ENCODE measurements at regions not wholly inside any gene's neighbourhood (a gene's known extent, or its start where the extent isn't known, plus 50 kb on each side); places are given as distances from the start of the nearest gene placed in this dataset.

DNA sequence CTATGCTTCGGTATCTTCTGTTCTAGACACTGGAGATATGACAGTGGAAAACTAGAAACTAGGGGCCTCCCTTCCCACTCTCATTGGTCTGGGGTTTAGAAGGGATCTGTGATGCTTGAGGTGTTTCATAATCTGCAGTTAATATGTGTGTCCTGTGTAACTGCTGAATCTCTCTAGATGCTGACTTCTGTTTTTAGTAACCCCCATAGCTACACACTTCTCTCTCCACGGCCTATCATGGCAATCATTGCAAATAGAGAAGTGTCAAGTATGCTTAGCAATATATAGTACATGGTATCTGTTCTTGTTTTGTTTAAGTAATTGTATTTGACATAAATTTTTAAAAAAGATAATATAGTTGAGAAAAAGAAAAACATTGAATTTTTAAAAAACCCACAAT is 394.6 kb upstream of the MMS22L start:
- Histone ChIP-seq H3K9me3 (ENCODE audit: control insufficient read depth, low read length) (no peaks in the 10 kb centered on the region), H3K4me3 (ENCODE audit: low read length) (no peak overlapping the region), H3K36me3 (ENCODE audit: control insufficient read depth, insufficient read depth, low read length) (no peaks in the 10 kb centered on the region), H3K27me3 (ENCODE audit: control insufficient read depth, insufficient read depth, low read length, poor library complexity, severe bottlenecking) (no peaks in the 10 kb centered on the region), H3K4me1 (ENCODE audit: control insufficient read depth, insufficient read depth, low read length) (no peaks in the 10 kb centered on the region), H3K9ac (ENCODE audit: extremely low read depth, low read length, poor library complexity, severe bottlenecking) (no peak overlapping the region), H3K27ac (ENCODE audit: low read depth, low read length) (no peak overlapping the region)
- Mint-ChIP-seq H3K9me3 (no peaks in the 10 kb centered on the region), H3K4me3 (no peak overlapping the region), H3K36me3 (ENCODE audit: low read depth) (no peaks in the 10 kb centered on the region), H3K27me3 (ENCODE audit: insufficient read depth) (peaks cover 2% of the 10 kb centered on the region), H3K27ac (no peak overlapping the region), H3K4me1 (no peaks in the 10 kb centered on the region)
- TF ChIP-seq, protein P1, sequence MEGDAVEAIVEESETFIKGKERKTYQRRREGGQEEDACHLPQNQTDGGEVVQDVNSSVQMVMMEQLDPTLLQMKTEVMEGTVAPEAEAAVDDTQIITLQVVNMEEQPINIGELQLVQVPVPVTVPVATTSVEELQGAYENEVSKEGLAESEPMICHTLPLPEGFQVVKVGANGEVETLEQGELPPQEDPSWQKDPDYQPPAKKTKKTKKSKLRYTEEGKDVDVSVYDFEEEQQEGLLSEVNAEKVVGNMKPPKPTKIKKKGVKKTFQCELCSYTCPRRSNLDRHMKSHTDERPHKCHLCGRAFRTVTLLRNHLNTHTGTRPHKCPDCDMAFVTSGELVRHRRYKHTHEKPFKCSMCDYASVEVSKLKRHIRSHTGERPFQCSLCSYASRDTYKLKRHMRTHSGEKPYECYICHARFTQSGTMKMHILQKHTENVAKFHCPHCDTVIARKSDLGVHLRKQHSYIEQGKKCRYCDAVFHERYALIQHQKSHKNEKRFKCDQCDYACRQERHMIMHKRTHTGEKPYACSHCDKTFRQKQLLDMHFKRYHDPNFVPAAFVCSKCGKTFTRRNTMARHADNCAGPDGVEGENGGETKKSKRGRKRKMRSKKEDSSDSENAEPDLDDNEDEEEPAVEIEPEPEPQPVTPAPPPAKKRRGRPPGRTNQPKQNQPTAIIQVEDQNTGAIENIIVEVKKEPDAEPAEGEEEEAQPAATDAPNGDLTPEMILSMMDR (conservative IDR thresholded peaks at IDR 0.05) = no peak
- WGBS, 2 experiments (ENCODE audit: insufficient coverage in 1 of 2, insufficient read length in 1 of 2) = 88% methylated on average over 2 of the region's 2 CpGs; no CpG with 5 or more reads in 1 of the 2 experiments
- no peak for DNase-seq

DNA sequence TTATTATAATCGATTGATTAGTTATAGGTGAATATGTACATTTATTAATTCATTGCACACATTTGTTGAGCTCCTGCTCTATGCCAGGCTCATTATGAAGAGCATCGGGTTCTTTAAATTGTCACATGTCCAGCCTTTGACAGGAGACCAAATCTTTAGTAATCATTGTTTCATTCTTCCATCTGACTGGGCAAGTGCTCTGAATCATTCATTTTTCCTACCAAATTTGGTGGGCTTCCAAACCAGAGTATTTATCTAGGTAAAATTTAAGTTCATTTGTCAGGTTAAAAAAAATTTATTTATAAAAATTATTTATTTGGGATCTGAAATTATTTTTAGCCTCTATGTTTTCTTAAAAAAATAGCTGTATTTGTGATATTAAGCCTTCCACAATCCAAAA is 404.9 kb upstream of the MMS22L start:
- TF ChIP-seq, protein P1 (conservative IDR thresholded peaks at IDR 0.05) = no peak
- 88 to 99% methylated on average over 1 to 2 of the region's 2 CpGs for WGBS, 2 experiments (ENCODE audit: insufficient coverage in 1 of 2, insufficient read length in 1 of 2)
- no peaks in the 10 kb centered on the region for H3K4me1 ChIP-seq (ENCODE audit: control insufficient read depth, insufficient read depth, low read length)
- H3K27ac ChIP-seq (ENCODE audit: low read depth, low read length) = no peak overlapping the region
- no peaks in the 10 kb centered on the region for H3K36me3 Mint-ChIP-seq (ENCODE audit: low read depth)
- no peaks in the 10 kb centered on the region for H3K36me3 ChIP-seq (ENCODE audit: control insufficient read depth, insufficient read depth, low read length)
- H3K9me3 ChIP-seq (ENCODE audit: control insufficient read depth, low read length) = no peaks in the 10 kb centered on the region
- DNase-seq = no peak
- H3K27me3 Mint-ChIP-seq (ENCODE audit: insufficient read depth) = no peaks in the 10 kb centered on the region
- no peaks in the 10 kb centered on the region for H3K27me3 ChIP-seq (ENCODE audit: control insufficient read depth, insufficient read depth, low read length, poor library complexity, severe bottlenecking)
- H3K27ac Mint-ChIP-seq = no peak overlapping the region
- no peak overlapping the region for H3K4me3 Mint-ChIP-seq
- no peak overlapping the region for H3K4me3 ChIP-seq (ENCODE audit: low read length)
- no peaks in the 10 kb centered on the region for H3K4me1 Mint-ChIP-seq
- no peak overlapping the region for H3K9ac ChIP-seq (ENCODE audit: extremely low read depth, low read length, poor library complexity, severe bottlenecking)
- H3K9me3 Mint-ChIP-seq = no peaks in the 10 kb centered on the region

DNA sequence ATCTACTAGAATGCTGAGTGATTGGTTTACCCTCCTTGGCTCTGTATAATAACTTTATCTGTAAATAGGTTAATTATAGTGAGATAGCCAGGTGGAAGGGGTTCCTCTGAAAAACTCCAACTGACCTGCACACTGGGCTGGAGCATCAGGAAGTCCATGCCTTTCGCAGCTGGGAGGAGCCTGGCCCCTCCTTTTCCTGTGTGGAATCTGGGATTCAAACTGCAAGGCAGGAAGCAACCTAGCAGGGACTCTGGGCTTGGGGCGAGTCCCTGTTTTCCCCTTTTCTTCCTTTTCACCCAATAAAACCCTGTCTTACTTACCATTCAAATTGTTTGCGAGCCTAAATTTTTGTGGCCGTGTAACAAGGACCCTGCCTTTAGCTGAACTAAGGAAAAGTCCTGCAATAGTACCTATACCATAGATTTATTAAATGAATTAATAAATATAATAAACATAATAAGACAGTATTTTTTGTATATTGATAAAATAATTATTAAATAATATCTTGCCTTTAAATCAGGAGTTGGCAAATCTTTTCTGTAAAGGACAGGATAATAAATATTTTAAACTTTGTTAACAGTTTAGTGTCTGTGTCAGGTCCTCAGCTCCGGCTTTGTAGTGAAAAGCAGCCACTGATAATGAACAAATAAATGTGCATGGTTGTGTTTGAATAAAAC is 406.2 kb upstream of the MMS22L start:
- Histone ChIP-seq H3K9me3 (ENCODE audit: control insufficient read depth, low read length) (no peaks in the 10 kb centered on the region), H3K4me3 (ENCODE audit: low read length) (no peak overlapping the region), H3K27me3 (ENCODE audit: control insufficient read depth, insufficient read depth, low read length, poor library complexity, severe bottlenecking) (no peaks in the 10 kb centered on the region), H3K36me3 (ENCODE audit: control insufficient read depth, insufficient read depth, low read length) (no peaks in the 10 kb centered on the region), H3K9ac (ENCODE audit: extremely low read depth, low read length, poor library complexity, severe bottlenecking) (no peak overlapping the region), H3K4me1 (ENCODE audit: control insufficient read depth, insufficient read depth, low read length) (no peaks in the 10 kb centered on the region), H3K27ac (ENCODE audit: low read depth, low read length) (no peak overlapping the region)
- Mint-ChIP-seq H3K27ac (no peak overlapping the region), H3K4me3 (no peak overlapping the region), H3K4me1 (no peaks in the 10 kb centered on the region), H3K36me3 (ENCODE audit: low read depth) (no peaks in the 10 kb centered on the region), H3K27me3 (ENCODE audit: insufficient read depth) (no peaks in the 10 kb centered on the region), H3K9me3 (no peaks in the 10 kb centered on the region)
- TF ChIP-seq, protein P1 (conservative IDR thresholded peaks at IDR 0.05) = no peak
- DNase-seq = peak; percentile 66
- WGBS, 2 experiments (ENCODE audit: insufficient coverage in 1 of 2, insufficient read length in 1 of 2) = 43 to 94% methylated on average over 1 to 5 of the region's 5 CpGs
